WTC11 (cell line): ENCODE measurements at regions not wholly inside any gene's neighbourhood (a gene's known extent, or its start where the extent isn't known, plus 50 kb on each side); places are given as distances from the start of the nearest gene placed in this dataset.

Experiments used
- ATAC-seq: fragments of 200-7000 bp; cut with Tn5 transposase; 2 replicates; pipeline ENCODE4 v1.10.0; 2021; ENCODE audit warnings: mild to moderate bottlenecking, moderate library complexity
- CTCF ChIA-PET: fragments of 300-600 bp; sonication (Branson Sonifier 250); formaldehyde crosslinking; loops from one replicate; lab custom pipeline; 2021; ENCODE audit warnings: antibody characterized with exemption; lab: Charles Lee
- POLR2A ChIA-PET: fragments of 350-600 bp; sonication (Branson Sonifier 250); formaldehyde crosslinking; loops from one replicate; lab custom pipeline; 2021; ENCODE audit warnings: antibody characterized with exemption; lab: Charles Lee
- DNase-seq: peaks from one replicate; pipeline ENCODE4 v3.0.0; 2021; ENCODE audit warnings: low spot score
- H3K27ac Mint-ChIP-seq: 2 replicates; pipeline ENCODE4 v1.8.0; 2021; ENCODE audit warnings: mixed read lengths
- H3K27me3 Mint-ChIP-seq: 2 replicates; pipeline ENCODE4 v1.8.0; 2021; ENCODE audit warnings: low read depth, mild to moderate bottlenecking, moderate library complexity, mixed read lengths
- H3K36me3 Mint-ChIP-seq: 2 replicates; pipeline ENCODE4 v1.8.0; 2021; ENCODE audit warnings: mixed read lengths
- H3K4me1 Mint-ChIP-seq: 2 replicates; pipeline ENCODE4 v1.8.0; 2022; ENCODE audit warnings: mixed read lengths
- H3K4me3 Mint-ChIP-seq: 2 replicates; pipeline ENCODE4 v1.8.0; 2021; ENCODE audit warnings: mild to moderate bottlenecking, moderate library complexity, mixed read lengths
- H3K9me3 Mint-ChIP-seq: 2 replicates; pipeline ENCODE4 v1.8.0; 2021; ENCODE audit warnings: mixed read lengths
- ESRRA ChIP-seq: sonication (generic); formaldehyde crosslinking; IDR thresholded peaks from 2 replicates; pipeline ENCODE4 v1.8.1; 2022; ENCODE audit warnings: mild to moderate bottlenecking, missing genetic modification reagents, borderline replicate concordance
- FOXK1 ChIP-seq: sonication (generic); formaldehyde crosslinking; IDR thresholded peaks from 2 replicates; pipeline ENCODE4 v1.8.0; 2022; ENCODE audit warnings: mild to moderate bottlenecking, moderate library complexity, missing genetic modification reagents
- NR2C2 ChIP-seq: sonication (generic); formaldehyde crosslinking; IDR thresholded peaks from 2 replicates; pipeline ENCODE4 v1.8.0; 2022; ENCODE audit warnings: mild to moderate bottlenecking, missing genetic modification reagents
- PRRX2 ChIP-seq: fragments of 250-450 bp; sonication (Bioruptor Pico); IDR thresholded peaks from 2 replicates; pipeline ENCODE4 v1.8.0; 2021; ENCODE audit warnings: mild to moderate bottlenecking
- SP1 ChIP-seq: sonication (generic); formaldehyde crosslinking; conservative IDR thresholded peaks from 2 replicates; pipeline ENCODE4 v1.8.1; 2022; ENCODE audit warnings: missing genetic modification reagents
- ZNF423 ChIP-seq: fragments of 250-450 bp; sonication (Bioruptor Pico); IDR thresholded peaks from 2 replicates; pipeline ENCODE4 v2.1.2; 2022; ENCODE audit warnings: mild to moderate bottlenecking, moderate library complexity
- ZNF671 ChIP-seq: fragments of 250-450 bp; sonication (Bioruptor Pico); IDR thresholded peaks from 2 replicates; pipeline ENCODE4 v1.8.0; 2021; ENCODE audit warnings: mild to moderate bottlenecking
- TF ChIP-seq, protein P1 (sequence below): sonication (generic); formaldehyde crosslinking; IDR thresholded peaks from 2 replicates; pipeline ENCODE4 v1.8.1; 2022; ENCODE audit warnings: low read depth, mild to moderate bottlenecking, moderate library complexity, missing genetic modification reagents, borderline replicate concordance
- TF ChIP-seq, protein P2 (sequence below): fragments of 250-450 bp; sonication (Bioruptor Pico); conservative IDR thresholded peaks from 2 replicates; pipeline ENCODE4 v1.9.0; 2021; ENCODE audit warnings: mild to moderate bottlenecking
- TF ChIP-seq, protein P3 (sequence below): sonication (generic); formaldehyde crosslinking; IDR thresholded peaks from 2 replicates; pipeline ENCODE4 v1.8.0; 2022; ENCODE audit warnings: mild to moderate bottlenecking, missing genetic modification reagents
- TF ChIP-seq, protein P4 (sequence below): fragments of 250-450 bp; sonication (Bioruptor Pico); IDR thresholded peaks from 2 replicates; pipeline ENCODE4 v1.9.0; 2021; ENCODE audit warnings: mild to moderate bottlenecking, borderline replicate concordance
- TF ChIP-seq, protein P5 (sequence below): fragments of 200-600 bp; IDR thresholded peaks from 2 replicates; pipeline ENCODE4 v1.8.0; 2022; ENCODE audit warnings: antibody characterized with exemption

DNA sequence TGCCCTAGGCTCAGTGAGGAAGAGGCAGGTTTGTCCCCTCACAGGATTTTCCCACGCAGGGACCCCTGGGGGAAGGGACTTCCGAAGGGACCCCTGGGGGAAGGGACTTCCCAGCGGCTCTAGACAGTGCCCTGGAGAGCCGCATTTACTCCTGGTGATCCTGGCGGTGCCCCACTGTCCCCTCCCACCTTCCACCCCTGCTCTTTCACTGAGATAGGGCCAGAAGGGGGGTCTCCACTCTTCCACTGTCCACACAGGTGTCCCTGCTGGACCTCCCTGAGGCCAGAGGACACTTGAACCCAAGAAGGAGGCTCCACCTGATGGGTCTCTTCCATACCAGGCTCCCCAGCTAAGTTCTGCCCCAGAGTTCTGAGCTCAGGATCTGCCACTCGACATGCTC lies 1333.9 kb downstream of the BRD1 start:
- Mint-ChIP-seq H3K36me3 (0 out of 2 replicates have a peak, but pooled peaks cover 3% of the 10 kb centered on the region), H3K27ac (no peak overlapping the region), H3K27me3 (peaks cover 18% of the 10 kb centered on the region), H3K4me1 (peaks cover 48% of the 10 kb centered on the region), H3K4me3 (no peak overlapping the region), H3K9me3 (no peaks in the 10 kb centered on the region)
- no peak for DNase-seq
- CTCF ChIA-PET = interaction anchor here (1.1 to 1.6 kb wide), 3 partner anchors 71 to 235 kb away, joined by 3 to 4 read pairs (median 3); no protein-coding TSS in a partner anchor
- no peak for ATAC-seq
- POLR2A ChIA-PET = no interaction called here
- TF ChIP-seq ZNF671 (CRISPR knock-in tag) (no peak), FOXK1 (CRISPR knock-in tag) (no peak), ZNF423 (CRISPR knock-in tag) (peak; percentile 16; the same call in 1 of the 2 replicates)
- TF ChIP-seq, protein P1, sequence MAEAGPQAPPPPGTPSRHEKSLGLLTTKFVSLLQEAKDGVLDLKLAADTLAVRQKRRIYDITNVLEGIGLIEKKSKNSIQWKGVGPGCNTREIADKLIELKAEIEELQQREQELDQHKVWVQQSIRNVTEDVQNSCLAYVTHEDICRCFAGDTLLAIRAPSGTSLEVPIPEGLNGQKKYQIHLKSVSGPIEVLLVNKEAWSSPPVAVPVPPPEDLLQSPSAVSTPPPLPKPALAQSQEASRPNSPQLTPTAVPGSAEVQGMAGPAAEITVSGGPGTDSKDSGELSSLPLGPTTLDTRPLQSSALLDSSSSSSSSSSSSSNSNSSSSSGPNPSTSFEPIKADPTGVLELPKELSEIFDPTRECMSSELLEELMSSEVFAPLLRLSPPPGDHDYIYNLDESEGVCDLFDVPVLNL (CRISPR knock-in tag) = no peak
- TF ChIP-seq, protein P2, sequence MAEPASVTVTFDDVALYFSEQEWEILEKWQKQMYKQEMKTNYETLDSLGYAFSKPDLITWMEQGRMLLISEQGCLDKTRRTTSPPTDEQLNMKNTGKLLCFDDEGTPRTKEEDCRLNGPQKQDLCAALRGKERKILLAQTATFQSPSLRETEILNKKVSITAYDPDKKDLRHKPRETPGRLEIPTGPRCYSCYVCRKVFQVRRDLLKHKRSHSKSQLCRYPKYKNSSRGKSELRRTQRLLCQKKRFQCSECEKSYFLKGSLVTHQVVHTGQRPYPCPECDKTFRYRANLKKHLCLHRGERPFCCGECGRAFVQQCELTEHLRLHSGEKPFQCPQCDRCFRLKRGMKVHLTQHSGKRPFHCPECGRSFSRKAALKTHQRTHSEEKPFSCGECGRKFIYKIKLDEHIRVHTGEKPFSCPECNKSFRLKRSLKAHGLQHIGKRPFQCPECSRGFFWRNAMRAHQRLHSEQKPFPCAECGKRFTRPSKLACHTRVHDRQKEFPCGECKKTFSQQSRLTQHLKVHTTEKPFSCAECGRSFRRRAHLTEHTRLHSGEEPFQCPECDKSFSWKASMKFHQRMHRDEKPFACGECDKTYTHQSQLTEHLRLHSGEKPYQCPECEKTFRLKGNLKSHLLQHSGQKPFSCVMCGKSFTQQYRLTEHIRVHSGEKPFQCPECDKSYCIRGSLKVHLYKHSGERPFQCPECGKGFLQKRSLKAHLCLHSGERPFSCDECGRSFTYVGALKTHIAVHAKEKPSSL = no peak

DNA sequence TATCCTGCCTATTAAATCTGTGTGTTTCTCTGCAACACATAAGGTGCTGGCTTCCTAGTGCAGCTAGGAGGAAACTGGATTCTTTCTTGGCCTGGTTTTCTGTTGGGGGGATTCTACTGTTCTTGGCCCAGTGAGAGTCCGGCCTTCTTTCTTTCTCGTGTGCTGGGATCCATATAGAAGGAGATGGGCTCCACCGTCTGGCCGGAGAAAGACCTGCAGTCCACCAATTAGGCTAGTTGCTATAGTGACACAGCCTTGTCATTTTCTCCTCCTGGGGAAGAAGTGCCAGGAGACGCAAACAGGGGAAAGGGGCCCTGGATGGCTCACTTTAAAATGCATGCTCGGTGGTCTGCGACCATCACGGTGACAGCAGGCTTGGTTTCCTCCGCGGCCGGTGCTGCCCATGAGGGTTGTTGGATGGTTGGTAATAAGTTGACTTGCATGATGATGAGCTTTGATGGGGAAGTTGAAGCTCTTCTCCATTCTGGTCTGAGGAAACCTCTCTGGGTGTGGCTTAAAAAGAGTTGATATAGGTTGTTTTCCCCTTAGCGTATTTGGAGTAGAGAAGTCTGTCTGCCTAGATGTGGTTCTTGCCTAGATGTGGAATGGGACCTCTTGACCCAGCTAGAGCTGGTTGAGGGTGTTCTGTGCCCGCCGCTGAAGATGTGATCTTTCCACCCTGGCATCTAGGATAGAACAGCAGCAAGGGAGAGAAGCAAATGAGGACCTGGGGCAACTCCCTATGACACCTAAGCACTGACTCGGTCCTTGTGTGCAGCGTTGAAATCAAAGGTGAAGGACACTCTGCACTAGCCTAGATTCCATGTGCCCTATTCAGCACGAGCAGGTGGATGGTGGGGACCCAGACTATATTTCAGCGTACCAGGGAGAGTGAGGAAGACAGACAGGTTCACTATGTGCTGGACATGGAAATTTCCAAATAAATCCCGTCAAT lies 1335.0 kb downstream of the BRD1 start:
- peak; percentile 74 for DNase-seq
- Mint-ChIP-seq H3K9me3 (no peaks in the 10 kb centered on the region), H3K27me3 (peaks cover 26% of the 10 kb centered on the region), H3K4me3 (peak overlapping the region; percentile 54), H3K4me1 (peaks cover 49% of the 10 kb centered on the region), H3K27ac (0 out of 2 replicates have a peak overlapping the region, but pooled peaks have one; percentile 26), H3K36me3 (0 out of 2 replicates have a peak, but pooled peaks cover 3% of the 10 kb centered on the region)
- no peak for TF ChIP-seq NR2C2 (CRISPR knock-in tag)
- no peak for TF ChIP-seq PRRX2 (CRISPR knock-in tag)
- TF ChIP-seq, protein P3, sequence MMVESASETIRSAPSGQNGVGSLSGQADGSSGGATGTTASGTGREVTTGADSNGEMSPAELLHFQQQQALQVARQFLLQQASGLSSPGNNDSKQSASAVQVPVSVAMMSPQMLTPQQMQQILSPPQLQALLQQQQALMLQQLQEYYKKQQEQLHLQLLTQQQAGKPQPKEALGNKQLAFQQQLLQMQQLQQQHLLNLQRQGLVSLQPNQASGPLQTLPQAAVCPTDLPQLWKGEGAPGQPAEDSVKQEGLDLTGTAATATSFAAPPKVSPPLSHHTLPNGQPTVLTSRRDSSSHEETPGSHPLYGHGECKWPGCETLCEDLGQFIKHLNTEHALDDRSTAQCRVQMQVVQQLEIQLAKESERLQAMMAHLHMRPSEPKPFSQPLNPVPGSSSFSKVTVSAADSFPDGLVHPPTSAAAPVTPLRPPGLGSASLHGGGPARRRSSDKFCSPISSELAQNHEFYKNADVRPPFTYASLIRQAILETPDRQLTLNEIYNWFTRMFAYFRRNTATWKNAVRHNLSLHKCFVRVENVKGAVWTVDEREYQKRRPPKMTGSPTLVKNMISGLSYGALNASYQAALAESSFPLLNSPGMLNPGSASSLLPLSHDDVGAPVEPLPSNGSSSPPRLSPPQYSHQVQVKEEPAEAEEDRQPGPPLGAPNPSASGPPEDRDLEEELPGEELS = no peak
- TF ChIP-seq, protein P4, sequence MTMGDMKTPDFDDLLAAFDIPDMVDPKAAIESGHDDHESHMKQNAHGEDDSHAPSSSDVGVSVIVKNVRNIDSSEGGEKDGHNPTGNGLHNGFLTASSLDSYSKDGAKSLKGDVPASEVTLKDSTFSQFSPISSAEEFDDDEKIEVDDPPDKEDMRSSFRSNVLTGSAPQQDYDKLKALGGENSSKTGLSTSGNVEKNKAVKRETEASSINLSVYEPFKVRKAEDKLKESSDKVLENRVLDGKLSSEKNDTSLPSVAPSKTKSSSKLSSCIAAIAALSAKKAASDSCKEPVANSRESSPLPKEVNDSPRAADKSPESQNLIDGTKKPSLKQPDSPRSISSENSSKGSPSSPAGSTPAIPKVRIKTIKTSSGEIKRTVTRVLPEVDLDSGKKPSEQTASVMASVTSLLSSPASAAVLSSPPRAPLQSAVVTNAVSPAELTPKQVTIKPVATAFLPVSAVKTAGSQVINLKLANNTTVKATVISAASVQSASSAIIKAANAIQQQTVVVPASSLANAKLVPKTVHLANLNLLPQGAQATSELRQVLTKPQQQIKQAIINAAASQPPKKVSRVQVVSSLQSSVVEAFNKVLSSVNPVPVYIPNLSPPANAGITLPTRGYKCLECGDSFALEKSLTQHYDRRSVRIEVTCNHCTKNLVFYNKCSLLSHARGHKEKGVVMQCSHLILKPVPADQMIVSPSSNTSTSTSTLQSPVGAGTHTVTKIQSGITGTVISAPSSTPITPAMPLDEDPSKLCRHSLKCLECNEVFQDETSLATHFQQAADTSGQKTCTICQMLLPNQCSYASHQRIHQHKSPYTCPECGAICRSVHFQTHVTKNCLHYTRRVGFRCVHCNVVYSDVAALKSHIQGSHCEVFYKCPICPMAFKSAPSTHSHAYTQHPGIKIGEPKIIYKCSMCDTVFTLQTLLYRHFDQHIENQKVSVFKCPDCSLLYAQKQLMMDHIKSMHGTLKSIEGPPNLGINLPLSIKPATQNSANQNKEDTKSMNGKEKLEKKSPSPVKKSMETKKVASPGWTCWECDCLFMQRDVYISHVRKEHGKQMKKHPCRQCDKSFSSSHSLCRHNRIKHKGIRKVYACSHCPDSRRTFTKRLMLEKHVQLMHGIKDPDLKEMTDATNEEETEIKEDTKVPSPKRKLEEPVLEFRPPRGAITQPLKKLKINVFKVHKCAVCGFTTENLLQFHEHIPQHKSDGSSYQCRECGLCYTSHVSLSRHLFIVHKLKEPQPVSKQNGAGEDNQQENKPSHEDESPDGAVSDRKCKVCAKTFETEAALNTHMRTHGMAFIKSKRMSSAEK (CRISPR knock-in tag) = no peak
- no peak for TF ChIP-seq ZNF671 (CRISPR knock-in tag)
- TF ChIP-seq, protein P5, sequence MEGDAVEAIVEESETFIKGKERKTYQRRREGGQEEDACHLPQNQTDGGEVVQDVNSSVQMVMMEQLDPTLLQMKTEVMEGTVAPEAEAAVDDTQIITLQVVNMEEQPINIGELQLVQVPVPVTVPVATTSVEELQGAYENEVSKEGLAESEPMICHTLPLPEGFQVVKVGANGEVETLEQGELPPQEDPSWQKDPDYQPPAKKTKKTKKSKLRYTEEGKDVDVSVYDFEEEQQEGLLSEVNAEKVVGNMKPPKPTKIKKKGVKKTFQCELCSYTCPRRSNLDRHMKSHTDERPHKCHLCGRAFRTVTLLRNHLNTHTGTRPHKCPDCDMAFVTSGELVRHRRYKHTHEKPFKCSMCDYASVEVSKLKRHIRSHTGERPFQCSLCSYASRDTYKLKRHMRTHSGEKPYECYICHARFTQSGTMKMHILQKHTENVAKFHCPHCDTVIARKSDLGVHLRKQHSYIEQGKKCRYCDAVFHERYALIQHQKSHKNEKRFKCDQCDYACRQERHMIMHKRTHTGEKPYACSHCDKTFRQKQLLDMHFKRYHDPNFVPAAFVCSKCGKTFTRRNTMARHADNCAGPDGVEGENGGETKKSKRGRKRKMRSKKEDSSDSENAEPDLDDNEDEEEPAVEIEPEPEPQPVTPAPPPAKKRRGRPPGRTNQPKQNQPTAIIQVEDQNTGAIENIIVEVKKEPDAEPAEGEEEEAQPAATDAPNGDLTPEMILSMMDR = peak; percentile 42; the same call in 1 of the 2 replicates
- no peak for TF ChIP-seq ESRRA (CRISPR knock-in tag)
- no peak for TF ChIP-seq SP1 (CRISPR knock-in tag)
- ChIA-PET CTCF (interaction anchor here (0.5 to 1.6 kb wide), 9 partner anchors 11 to 650 kb away, joined by 3 to 6 read pairs (median 3); no protein-coding TSS in a partner anchor), POLR2A (no interaction called here)
- ATAC-seq = peak; percentile 44
